CD14-positive monocyte (primary cell): ENCODE measurements at regions not wholly inside any gene's neighbourhood (a gene's known extent, or its start where the extent isn't known, plus 50 kb on each side); places are given as distances from the start of the nearest gene placed in this dataset.

Experiments
- DNase-seq, 3 donors: peaks; one replicate each; pipeline ENCODE4 v3.0.0-alpha.2; 2011 to 2022
- H2AFZ ChIP-seq: 2 replicates; pipeline ENCODE4 v1.6.0; 2012; ENCODE audit warnings: mild to moderate bottlenecking, low read depth, low read length, inconsistent platforms; ENCODE audit not compliant: insufficient read depth, poor library complexity, severe bottlenecking
- H3K27ac ChIP-seq, 2 donors: 1 replicate in 1 of 2; 2 replicates in 1 of 2; pipeline ENCODE4 v1.5.1; 2012 to 2013; ENCODE audit warnings: low read length in 2 of 2, control low read depth in 1 of 2, inconsistent platforms in 1 of 2, low read depth in 1 of 2, mild to moderate bottlenecking in 1 of 2
- H3K27me3 ChIP-seq, 2 donors: one replicate each; pipeline versions ENCODE4 v1.6.0 to v1.6.1; 2011 to 2013; ENCODE audit warnings: low read length in 2 of 2; ENCODE audit not compliant: control insufficient read depth in 2 of 2, insufficient read depth in 2 of 2
- H3K36me3 ChIP-seq, 2 donors: replicated peaks in 1 of 2; 1 replicate in 1 of 2; 2 replicates in 1 of 2; pipeline versions ENCODE4 v1.5.1 to v1.6.1; 2012 to 2013; ENCODE audit warnings: low read length in 2 of 2, control low read depth in 1 of 2, inconsistent platforms in 1 of 2, mild to moderate bottlenecking in 1 of 2; ENCODE audit not compliant: insufficient read depth in 2 of 2, control insufficient read depth in 1 of 2
- H3K4me1 ChIP-seq, 2 donors: 1 replicate in 1 of 2; 2 replicates in 1 of 2; pipeline versions ENCODE4 v1.5.1 to v1.6.1; 2012 to 2013; ENCODE audit warnings: low read length in 2 of 2, control low read depth in 1 of 2, inconsistent platforms in 1 of 2, mild to moderate bottlenecking in 1 of 2, moderate library complexity in 1 of 2; ENCODE audit not compliant: insufficient read depth in 2 of 2, control insufficient read depth in 1 of 2
- H3K4me2 ChIP-seq: replicated peaks from 2 replicates; pipeline ENCODE3; 2012; ENCODE audit warnings: low read length, moderate library complexity, mild to moderate bottlenecking; ENCODE audit not compliant: poor library complexity, severe bottlenecking; ENCODE audit errors: extremely low read depth
- H3K4me3 ChIP-seq, 3 experiments: fragments of 200-600 bp in 1 of 3; sonication (generic) in 1 of 3; replicated peaks in 1 of 3; 1 replicate in 2 of 3; 2 replicates in 1 of 3; pipeline ENCODE4 v1.5.1; 2011 to 2013; ENCODE audit warnings: low read length in 3 of 3, mild to moderate bottlenecking in 3 of 3, control low read depth in 2 of 3, low read depth in 2 of 3, inconsistent platforms in 1 of 3, moderate library complexity in 1 of 3
- H3K79me2 ChIP-seq: 2 replicates; pipeline ENCODE4 v1.6.0; 2012; ENCODE audit warnings: mild to moderate bottlenecking, control low read depth, inconsistent platforms, low read length, moderate library complexity; ENCODE audit not compliant: insufficient read depth
- H3K9ac ChIP-seq: 2 replicates; pipeline ENCODE4 v1.6.0; 2017; ENCODE audit warnings: low read length, mild to moderate bottlenecking; ENCODE audit not compliant: insufficient read depth, poor library complexity, severe bottlenecking
- H3K9me3 ChIP-seq, 2 donors: replicated peaks in 1 of 2; 1 replicate in 1 of 2; 2 replicates in 1 of 2; pipeline versions ENCODE4 v1.5.1 to v1.6.1; 2012 to 2013; ENCODE audit warnings: low read length in 2 of 2, control low read depth in 1 of 2; ENCODE audit not compliant: control insufficient read depth in 1 of 2, insufficient read depth in 1 of 2
- H4K20me1 ChIP-seq: 2 replicates; pipeline ENCODE4 v1.6.0; 2012; ENCODE audit warnings: mild to moderate bottlenecking, low read length, control low read depth, moderate library complexity; ENCODE audit not compliant: insufficient read depth
- H3K27ac Mint-ChIP-seq, 7 donors: one replicate each; pipeline ENCODE4 v1.8.0; 2020; ENCODE audit warnings: mild to moderate bottlenecking in 7 of 7, mixed read lengths in 7 of 7, moderate library complexity in 6 of 7, inconsistent platforms in 2 of 7
- H3K27me3 Mint-ChIP-seq, 3 donors: one replicate each; pipeline ENCODE4 v1.8.0; 2021 to 2022; ENCODE audit warnings: low read depth in 3 of 3, mild to moderate bottlenecking in 3 of 3, mixed read lengths in 3 of 3, moderate library complexity in 3 of 3, inconsistent platforms in 1 of 3
- H3K36me3 Mint-ChIP-seq, 2 donors: one replicate each; pipeline ENCODE4 v1.8.0; 2020; ENCODE audit warnings: mixed read lengths in 2 of 2, inconsistent platforms in 1 of 2, mild to moderate bottlenecking in 1 of 2
- H3K4me1 Mint-ChIP-seq: one replicate; pipeline ENCODE4 v1.8.0; 2020; ENCODE audit warnings: mild to moderate bottlenecking, mixed read lengths
- H3K4me3 Mint-ChIP-seq, 2 donors: one replicate each; pipeline ENCODE4 v1.8.0; 2020; ENCODE audit warnings: mild to moderate bottlenecking in 2 of 2, mixed read lengths in 2 of 2, moderate library complexity in 1 of 2
- H3K9me3 Mint-ChIP-seq, 7 donors: one replicate each; pipeline ENCODE4 v1.8.0; 2020 to 2022; ENCODE audit warnings: mixed read lengths in 7 of 7, mild to moderate bottlenecking in 6 of 7, moderate library complexity in 6 of 7, inconsistent platforms in 2 of 7
- WGBS: methylation state at CpG from one replicate; pipeline ENCODE4 v1.1.5; 2013; ENCODE audit warnings: missing lambda C conversion rate; ENCODE audit not compliant: insufficient coverage; 5-methylcytosine and 5-hydroxymethylcytosine counted together
- intact Hi-C, 2 donors: fragments of 100-400 bp; cut with micrococcal nuclease; formaldehyde crosslinking; loops; one replicate each; pipeline versions ENCODE4 v1.15.0 to v1.15.1; 2023
- TF ChIP-seq, protein P1 (sequence below): fragments of 200-600 bp; IDR thresholded peaks from one replicate; pipeline ENCODE4 v1.8.0; 2022; ENCODE audit warnings: antibody characterized with exemption, mild to moderate bottlenecking

DNA sequence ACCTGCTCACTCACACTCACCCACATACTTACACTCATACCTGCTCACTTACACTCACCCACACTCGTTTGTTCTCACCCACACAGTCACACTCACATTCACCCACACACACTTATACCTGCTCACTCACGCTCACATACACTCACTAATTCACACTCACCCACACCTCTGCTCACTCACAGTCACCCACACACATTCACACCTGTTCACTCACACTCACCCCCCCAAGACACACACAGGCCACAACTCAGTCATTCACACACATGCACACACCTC lies 436.2 kb downstream of the BCL11B start:
- H3K9ac ChIP-seq: no peak overlapping the region
- H2AFZ ChIP-seq: no peak overlapping the region
- H3K4me2 ChIP-seq: no peak overlapping the region
- peaks cover 19 to 29% of the 10 kb centered on the region in 2 donors for H3K9me3 ChIP-seq
- no peaks in the 10 kb centered on the region for H3K79me2 ChIP-seq
- H3K27me3 ChIP-seq: no peaks in the 10 kb centered on the region
- no peak overlapping the region for H3K4me3 ChIP-seq
- 86% methylated on average over 2 of the region's 2 CpGs for WGBS
- TF ChIP-seq, protein P1, sequence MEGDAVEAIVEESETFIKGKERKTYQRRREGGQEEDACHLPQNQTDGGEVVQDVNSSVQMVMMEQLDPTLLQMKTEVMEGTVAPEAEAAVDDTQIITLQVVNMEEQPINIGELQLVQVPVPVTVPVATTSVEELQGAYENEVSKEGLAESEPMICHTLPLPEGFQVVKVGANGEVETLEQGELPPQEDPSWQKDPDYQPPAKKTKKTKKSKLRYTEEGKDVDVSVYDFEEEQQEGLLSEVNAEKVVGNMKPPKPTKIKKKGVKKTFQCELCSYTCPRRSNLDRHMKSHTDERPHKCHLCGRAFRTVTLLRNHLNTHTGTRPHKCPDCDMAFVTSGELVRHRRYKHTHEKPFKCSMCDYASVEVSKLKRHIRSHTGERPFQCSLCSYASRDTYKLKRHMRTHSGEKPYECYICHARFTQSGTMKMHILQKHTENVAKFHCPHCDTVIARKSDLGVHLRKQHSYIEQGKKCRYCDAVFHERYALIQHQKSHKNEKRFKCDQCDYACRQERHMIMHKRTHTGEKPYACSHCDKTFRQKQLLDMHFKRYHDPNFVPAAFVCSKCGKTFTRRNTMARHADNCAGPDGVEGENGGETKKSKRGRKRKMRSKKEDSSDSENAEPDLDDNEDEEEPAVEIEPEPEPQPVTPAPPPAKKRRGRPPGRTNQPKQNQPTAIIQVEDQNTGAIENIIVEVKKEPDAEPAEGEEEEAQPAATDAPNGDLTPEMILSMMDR: no peak
- Mint-ChIP-seq H3K36me3 (no peaks in the 10 kb centered on the region), H3K27ac (no peak overlapping the region), H3K4me3 (no peak overlapping the region), H3K4me1 (no peaks in the 10 kb centered on the region), H3K27me3 (peaks cover 0 to 3% (median 1%) of the 10 kb centered on the region in 3 donors), H3K9me3 (peaks cover 0 to 31% (median 7%) of the 10 kb centered on the region in 7 donors)
- no peaks in the 10 kb centered on the region for H3K4me1 ChIP-seq
- H3K27ac ChIP-seq: no peak overlapping the region
- no peaks in the 10 kb centered on the region for H4K20me1 ChIP-seq
- H3K36me3 ChIP-seq: no peaks in the 10 kb centered on the region
- intact Hi-C loops: no loop called here
- DNase-seq: no peak

DNA sequence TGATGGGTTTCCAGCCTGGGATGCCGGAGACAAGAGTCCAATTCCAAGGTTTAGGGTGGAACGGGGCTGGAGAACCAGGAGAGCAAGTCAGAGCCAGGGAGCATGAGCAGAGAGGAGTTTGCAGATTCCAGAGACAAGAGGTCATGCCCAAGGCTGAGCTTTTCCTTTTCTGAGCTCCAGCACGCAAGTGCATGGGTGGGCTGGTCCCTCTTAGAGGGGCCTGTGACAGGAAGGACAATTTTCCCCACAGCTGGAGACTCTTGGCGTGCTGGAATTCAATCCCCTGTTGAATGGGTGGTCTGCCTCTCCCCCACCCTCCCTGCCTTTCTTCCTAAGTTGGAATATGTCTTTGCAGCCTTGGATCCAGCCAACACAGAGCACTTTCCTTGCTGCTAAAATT lies 431.9 kb downstream of the BCL11B start:
- WGBS: 80% methylated on average over 3 of the region's 4 CpGs
- H3K4me1 Mint-ChIP-seq: no peaks in the 10 kb centered on the region
- no peaks in the 10 kb centered on the region for H3K79me2 ChIP-seq
- no peaks in the 10 kb centered on the region for H3K4me1 ChIP-seq
- H3K9me3 Mint-ChIP-seq: peaks cover 0 to 20% (median 4%) of the 10 kb centered on the region in 7 donors
- no peaks in the 10 kb centered on the region for H4K20me1 ChIP-seq
- no peak overlapping the region for H3K9ac ChIP-seq
- TF ChIP-seq, protein P1: no peak
- H3K36me3 Mint-ChIP-seq: no peaks in the 10 kb centered on the region
- intact Hi-C loops: no loop called here
- no peak overlapping the region for H2AFZ ChIP-seq
- DNase-seq: no peak
- H3K27me3 ChIP-seq: no peaks in the 10 kb centered on the region
- H3K27ac Mint-ChIP-seq: no peak overlapping the region
- H3K27me3 Mint-ChIP-seq: peaks cover 2 to 5% (median 4%) of the 10 kb centered on the region in 3 donors
- H3K9me3 ChIP-seq: peaks cover 19 to 27% of the 10 kb centered on the region in 2 donors
- no peak overlapping the region for H3K4me2 ChIP-seq
- no peak overlapping the region for H3K27ac ChIP-seq
- no peaks in the 10 kb centered on the region for H3K36me3 ChIP-seq
- H3K4me3 Mint-ChIP-seq: no peak overlapping the region
- H3K4me3 ChIP-seq: no peak overlapping the region
